T-helper 2 cell (primary cell): ENCODE measurements at regions not wholly inside any gene's neighbourhood (a gene's known extent, or its start where the extent isn't known, plus 50 kb on each side); places are given as distances from the start of the nearest gene placed in this dataset.
"Not testable (repeated sequence)": the region's sequence is repeated elsewhere in the genome, so short reads cannot be mapped to it uniquely, and the experiment has no call there.

Source experiments
- DNase-seq, 5 experiments: peaks; one replicate each; pipeline versions ENCODE4 v3.0.0 to v3.0.0-alpha.2; 2012 to 2022

GRCh38 chr5:92081958-92082712 lies 699.0 kb upstream of the ARRDC3 start:
- DNase-seq: no peak

- no peak for DNase-seq
Observed at GRCh38 chr5:92070786-92071185, 687.7 kb upstream of the ARRDC3 start.

- DNase-seq: no peak
Observed at GRCh38 chr5:92064993-92065392, 681.9 kb upstream of the ARRDC3 start.

GRCh38 chr5:92051741-92052140 lies 668.6 kb upstream of the ARRDC3 start:
- DNase-seq: no peak

DNA sequence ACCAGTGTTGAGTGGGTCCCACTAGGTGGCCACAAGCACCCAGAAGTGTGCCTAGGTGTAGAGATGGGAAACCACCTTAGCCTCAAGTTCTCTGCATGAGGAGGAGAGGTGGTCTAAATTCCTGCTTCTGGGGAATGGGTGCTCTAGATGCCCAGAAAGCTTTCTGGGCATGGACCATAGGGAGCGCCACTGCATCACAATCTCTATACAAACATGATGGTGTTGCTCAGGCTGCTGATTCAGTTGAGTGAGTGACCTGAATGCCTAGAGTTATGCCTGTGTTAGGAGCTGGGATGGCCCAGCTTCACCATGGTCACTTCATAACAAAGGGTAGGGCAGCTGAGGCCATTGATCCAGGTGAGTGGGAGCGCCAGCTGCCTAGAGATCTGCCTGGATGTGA lies 667.9 kb upstream of the ARRDC3 start:
- DNase-seq: no peak

- no peak for DNase-seq
Observed at GRCh38 chr5:92041911-92042660, 659.0 kb upstream of the ARRDC3 start.

GRCh38 chr5:92041206-92041605 lies 658.1 kb upstream of the ARRDC3 start:
- DNase-seq: no peak

DNA sequence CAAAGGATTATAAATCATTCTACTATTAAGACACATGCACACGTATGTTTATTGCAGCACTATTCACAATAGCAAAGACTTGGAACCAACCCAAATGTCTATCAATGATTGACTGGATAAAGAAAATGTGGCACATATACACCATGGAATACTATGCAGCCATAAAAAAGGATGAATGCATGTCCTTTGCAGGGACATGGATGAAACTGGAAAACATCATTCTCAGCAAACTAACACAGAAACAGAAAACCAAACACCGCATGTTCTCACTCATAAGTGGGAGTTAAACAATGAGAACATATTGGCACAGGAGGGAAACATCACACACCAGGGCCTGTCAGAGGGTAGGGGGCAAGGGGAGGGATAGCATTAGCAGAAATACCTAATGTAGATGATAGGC lies 646.7 kb upstream of the ARRDC3 start:
- not testable (repeated sequence) for DNase-seq

DNA sequence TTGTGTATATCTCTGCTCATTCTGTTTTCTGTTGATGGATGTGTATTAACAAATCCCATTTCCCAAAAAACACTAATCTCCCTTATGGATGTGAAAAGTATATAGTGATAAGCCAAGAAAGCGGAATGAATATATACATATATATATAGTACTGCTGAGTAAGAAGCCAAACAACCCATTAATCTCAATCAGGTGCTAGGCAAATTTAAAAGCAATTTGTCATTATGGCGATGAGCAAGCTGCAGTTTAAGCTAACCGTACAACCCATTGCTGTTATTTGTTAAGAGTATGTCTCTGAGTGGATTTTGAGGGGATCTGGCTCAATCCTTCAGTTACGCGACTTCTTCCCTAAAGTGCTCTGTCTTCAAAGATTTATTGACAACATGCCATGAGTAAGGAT lies 640.4 kb upstream of the ARRDC3 start:
- DNase-seq: no peak

DNA sequence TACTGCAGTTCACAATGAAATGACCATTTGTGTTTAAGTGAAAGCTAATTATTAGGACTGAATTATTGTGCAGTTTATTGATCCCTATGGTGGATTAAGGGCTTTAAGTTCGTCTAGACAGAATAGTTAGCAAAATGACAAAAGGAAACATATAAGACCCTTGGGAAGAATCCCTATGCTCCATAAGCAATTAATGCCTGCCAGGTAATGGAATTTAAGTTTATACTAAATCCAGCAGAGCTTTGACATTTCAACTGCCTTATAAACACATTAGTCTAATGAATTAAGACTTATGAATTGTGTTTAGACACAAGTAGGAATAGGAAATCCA lies 640.0 kb upstream of the ARRDC3 start:
- DNase-seq: no peak

- DNase-seq: no peak
Observed at GRCh38 chr5:92022415-92023140, 639.5 kb upstream of the ARRDC3 start.

- no peak for DNase-seq
Observed at GRCh38 chr5:92019376-92019990, 636.4 kb upstream of the ARRDC3 start.

DNA sequence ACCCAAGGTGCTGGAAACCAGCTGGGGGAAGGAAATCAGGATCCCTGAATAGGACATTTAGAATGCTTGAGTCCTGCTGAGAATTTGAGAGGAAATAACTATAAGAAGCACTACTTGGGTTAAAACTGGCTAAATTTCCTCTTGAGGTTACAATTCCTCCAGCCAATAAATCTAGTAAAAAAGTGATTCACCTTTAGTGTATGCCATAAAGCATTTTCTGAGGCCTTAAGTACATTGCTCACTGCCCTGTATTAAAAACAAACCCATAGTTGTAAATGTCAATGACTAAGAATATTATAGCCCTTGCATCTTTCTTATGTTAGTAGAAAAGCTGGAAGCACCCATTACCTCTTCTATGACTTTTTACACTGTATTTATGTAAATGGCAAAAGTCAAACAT lies 634.7 kb upstream of the ARRDC3 start:
- DNase-seq: no peak

GRCh38 chr5:92011845-92012244 lies 628.7 kb upstream of the ARRDC3 start:
- DNase-seq: not testable (repeated sequence)

- DNase-seq: no peak
Observed at GRCh38 chr5:92003806-92004205, 620.7 kb upstream of the ARRDC3 start.

- no peak for DNase-seq
Observed at GRCh38 chr5:92002721-92003274, 619.7 kb upstream of the ARRDC3 start.

DNA sequence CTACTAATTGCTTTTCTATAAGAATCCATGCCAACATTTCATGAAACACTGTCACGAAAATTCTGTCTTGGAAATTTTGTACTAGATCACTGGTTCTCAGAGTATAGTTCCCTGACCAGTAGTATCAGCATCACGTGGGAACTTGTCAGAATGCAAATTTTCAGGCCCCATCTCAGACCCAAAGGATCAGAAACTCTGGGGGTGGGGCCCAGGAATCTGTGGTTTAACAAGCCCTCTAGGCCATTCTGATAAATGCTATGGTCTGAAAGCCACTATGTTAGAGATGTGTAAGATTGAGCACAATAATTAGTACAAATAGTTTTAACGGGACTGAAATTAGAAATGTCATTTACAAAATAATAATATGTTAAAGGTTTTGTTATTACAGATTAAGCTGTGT lies 615.7 kb upstream of the ARRDC3 start:
- DNase-seq: no peak

- DNase-seq: no peak
Observed at GRCh38 chr5:91983869-91984268, 600.8 kb upstream of the ARRDC3 start.

- DNase-seq: no peak
Observed at GRCh38 chr5:91978221-91978882, 595.2 kb upstream of the ARRDC3 start.

- no peak for DNase-seq
Observed at GRCh38 chr5:91977579-91977978, 594.5 kb upstream of the ARRDC3 start.

- no peak for DNase-seq
Observed at GRCh38 chr5:91976451-91976850, 593.3 kb upstream of the ARRDC3 start.

- DNase-seq: no peak
Observed at GRCh38 chr5:91963166-91963565, 580.0 kb upstream of the ARRDC3 start.
